ENCODE measurements at regions not wholly inside any gene's neighbourhood (a gene's known extent, or its start where the extent isn't known, plus 50 kb on each side); places are given as distances from the start of the nearest gene placed in this dataset.

DNA sequence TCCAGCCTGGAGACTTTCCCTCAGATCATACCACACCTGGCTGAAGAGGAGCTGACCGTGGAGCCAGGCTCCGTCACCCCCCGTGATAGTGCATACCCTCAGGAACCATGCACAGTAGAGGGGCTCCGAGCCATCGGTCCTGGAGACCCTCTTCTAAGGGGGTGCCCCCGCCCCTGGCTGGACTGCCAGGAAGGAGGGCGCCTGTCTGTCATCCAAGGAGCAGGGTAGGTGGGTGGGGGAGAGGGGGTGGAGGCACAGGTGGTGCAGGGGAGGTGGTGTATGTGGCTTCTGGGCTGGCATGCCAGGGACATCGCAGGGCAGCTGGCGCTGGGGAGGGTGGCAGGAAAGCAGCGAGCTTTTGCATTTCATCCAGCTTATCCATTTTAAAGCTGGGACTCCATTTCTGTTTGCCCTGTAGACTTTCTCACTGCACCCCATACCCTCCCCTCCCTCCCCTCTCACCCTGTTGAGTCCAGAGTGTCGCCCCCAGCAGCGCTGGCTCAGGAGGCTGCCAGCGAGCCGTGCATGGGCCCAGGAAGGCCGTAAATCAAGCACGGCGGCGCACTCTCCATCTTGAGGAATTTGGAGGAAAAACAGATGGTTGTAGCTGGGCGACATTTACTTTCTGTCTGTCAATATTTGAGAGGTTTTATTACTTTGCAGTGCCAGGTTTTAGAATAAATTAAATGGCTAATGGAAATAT is 56.2 kb upstream of the HS6ST1 start (continued):
- TF ChIP-seq ATF2 (CRISPR knock-in tag; IDR thresholded peaks at IDR 0.05) = no peak
- no peak for TF ChIP-seq ZNF280D (CRISPR knock-in tag; IDR thresholded peaks at IDR 0.05)
- TF ChIP-seq PHF5A (CRISPR knock-in tag; IDR thresholded peaks at IDR 0.05; ENCODE audit: low read depth, unreplicated experiment) = no peak
- TF ChIP-seq, protein P1, sequence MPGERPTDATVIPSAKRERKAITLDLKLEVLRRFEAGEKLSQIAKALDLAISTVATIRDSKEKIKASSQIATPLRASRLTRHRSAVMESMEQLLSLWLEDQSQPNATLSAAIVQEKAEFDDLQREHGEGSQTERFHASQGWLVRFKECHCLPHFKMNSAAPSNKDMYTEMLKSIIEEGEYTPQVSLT (CRISPR knock-in tag; IDR thresholded peaks at IDR 0.05; ENCODE audit: borderline replicate concordance, low read depth) = no peak

- no TSS peak for BruUV-seq (replicated peaks)
- peaks cover 3 to 30% of the 10 kb centered on the region in 2 experiments; a peak in 2 of 5 replicates for H3K27me3 ChIP-seq (ENCODE audit: control insufficient read depth in 1 of 2, insufficient read depth in 2 of 2, low read length in 2 of 2)
- no peaks in the 10 kb centered on the region for H3K79me2 ChIP-seq (ENCODE audit: insufficient read depth, low read length)
- H4K20me1 ChIP-seq (ENCODE audit: insufficient read depth, low read length) = no peaks in the 10 kb centered on the region
- no peaks in the 10 kb centered on the region for H3K9me3 ChIP-seq (ENCODE audit: low read length)
- no peak for ATAC-seq
- intact Hi-C loops (cut with micrococcal nuclease; ENCODE audit: unreplicated experiment) = no loop called here
- no peak overlapping the region for H3K27ac ChIP-seq (ENCODE audit: extremely low read length, insufficient read depth, low read length)
- no peak overlapping the region for H3K9ac ChIP-seq (ENCODE audit: insufficient read depth, low read depth, low read length)
- H3K4me2 ChIP-seq (ENCODE audit: low read depth, low read length) = no peak overlapping the region
- DNase-seq (ENCODE audit: low spot score) = no peak
- ChIA-PET CTCF (ENCODE audit: low intra/inter-chr PET ratio, low total read pairs) (no interaction called here), POLR2A (no interaction called here)
- in situ Hi-C loops (cut with HindIII; ENCODE audit: extremely low pct_ligation_motif_present, low pct_unique_long_range_greater_than_20kb) = no loop called here
- TF ChIP-seq THAP8 (CRISPR knock-in tag; IDR thresholded peaks at IDR 0.05; ENCODE audit: borderline replicate concordance) = no peak
- no peak for TF ChIP-seq ZNF234 (CRISPR knock-in tag; conservative IDR thresholded peaks at IDR 0.05)
- WGBS (ENCODE audit: low lambda C conversion rate) = 84% methylated on average over 7 of the region's 7 CpGs
- FAIRE-seq = no peak
- no peak overlapping the region for H2AFZ ChIP-seq (ENCODE audit: low read length)
- H3K4me3 ChIP-seq (replicated peaks in 1 of 3; ENCODE audit: insufficient read depth in 1 of 3, low read depth in 2 of 3, low read length in 3 of 3) = no peak overlapping the region
- H3K4me1 ChIP-seq (ENCODE audit: insufficient read depth, low read length) = peaks cover 46% of the 10 kb centered on the region
- no peaks in the 10 kb centered on the region for H3K36me3 ChIP-seq (replicated peaks in 1 of 2; ENCODE audit: control insufficient read depth in 1 of 2, insufficient read depth in 2 of 2, low read length in 2 of 2)
These were observed 56.8 kb upstream of the HS6ST1 start for GRCh38 chr2:128375454-128375853.
